ENCODE measurements at regions not wholly inside any gene's neighbourhood (a gene's known extent, or its start where the extent isn't known, plus 50 kb on each side); places are given as distances from the start of the nearest gene placed in this dataset.
A peak's percentile ranks its signal among the peaks of the same experiment; 100 is the strongest.

DNA sequence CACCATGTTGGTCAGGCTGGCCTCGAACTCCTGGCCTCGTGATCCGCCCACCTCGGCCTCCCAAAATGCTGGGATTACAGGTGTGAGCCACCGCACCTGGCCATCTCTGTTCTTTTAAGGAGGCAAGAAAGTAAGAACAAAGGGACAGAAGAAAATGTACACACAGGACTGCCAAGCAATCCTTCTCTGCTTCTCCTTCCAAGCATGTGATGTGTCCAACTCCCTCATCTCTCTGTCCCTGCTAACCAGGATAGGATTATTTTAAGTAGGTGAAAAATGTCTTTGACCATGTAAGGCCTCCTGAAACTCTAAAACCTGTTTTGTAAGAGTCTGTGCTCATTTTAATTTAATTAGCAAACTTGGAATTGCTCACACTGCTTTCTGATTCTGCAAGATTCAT, 89.3 kb upstream of the ATL2 start:
- Histone ChIP-seq H3K36me3 (no peaks in the 10 kb centered on the region), H3K9me3 (no peaks in the 10 kb centered on the region), H3K4me1 (peaks cover 0 to 90% (median 8%) of the 10 kb centered on the region in 3 donors), H3K27ac (peak overlapping the region; percentile 88 to 91 (median 90)), H3K27me3 (no peaks in the 10 kb centered on the region), H3K4me3 (no peak overlapping the region)
- peak; percentile 73 for ATAC-seq
- TF ChIP-seq POLR2AphosphoS5 (IDR thresholded peaks at IDR 0.05) = no peak
- TF ChIP-seq EP300 (IDR thresholded peaks at IDR 0.05) = no peak
- TF ChIP-seq POLR2A (IDR thresholded peaks at IDR 0.05) = no peak
- TF ChIP-seq, protein P1, sequence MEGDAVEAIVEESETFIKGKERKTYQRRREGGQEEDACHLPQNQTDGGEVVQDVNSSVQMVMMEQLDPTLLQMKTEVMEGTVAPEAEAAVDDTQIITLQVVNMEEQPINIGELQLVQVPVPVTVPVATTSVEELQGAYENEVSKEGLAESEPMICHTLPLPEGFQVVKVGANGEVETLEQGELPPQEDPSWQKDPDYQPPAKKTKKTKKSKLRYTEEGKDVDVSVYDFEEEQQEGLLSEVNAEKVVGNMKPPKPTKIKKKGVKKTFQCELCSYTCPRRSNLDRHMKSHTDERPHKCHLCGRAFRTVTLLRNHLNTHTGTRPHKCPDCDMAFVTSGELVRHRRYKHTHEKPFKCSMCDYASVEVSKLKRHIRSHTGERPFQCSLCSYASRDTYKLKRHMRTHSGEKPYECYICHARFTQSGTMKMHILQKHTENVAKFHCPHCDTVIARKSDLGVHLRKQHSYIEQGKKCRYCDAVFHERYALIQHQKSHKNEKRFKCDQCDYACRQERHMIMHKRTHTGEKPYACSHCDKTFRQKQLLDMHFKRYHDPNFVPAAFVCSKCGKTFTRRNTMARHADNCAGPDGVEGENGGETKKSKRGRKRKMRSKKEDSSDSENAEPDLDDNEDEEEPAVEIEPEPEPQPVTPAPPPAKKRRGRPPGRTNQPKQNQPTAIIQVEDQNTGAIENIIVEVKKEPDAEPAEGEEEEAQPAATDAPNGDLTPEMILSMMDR (IDR thresholded peaks at IDR 0.05) = no peak
- 44 to 66% methylated on average over 4 to 5 of the region's 5 CpGs for WGBS, 2 donors (ENCODE audit: low coverage in 1 of 2)

DNA sequence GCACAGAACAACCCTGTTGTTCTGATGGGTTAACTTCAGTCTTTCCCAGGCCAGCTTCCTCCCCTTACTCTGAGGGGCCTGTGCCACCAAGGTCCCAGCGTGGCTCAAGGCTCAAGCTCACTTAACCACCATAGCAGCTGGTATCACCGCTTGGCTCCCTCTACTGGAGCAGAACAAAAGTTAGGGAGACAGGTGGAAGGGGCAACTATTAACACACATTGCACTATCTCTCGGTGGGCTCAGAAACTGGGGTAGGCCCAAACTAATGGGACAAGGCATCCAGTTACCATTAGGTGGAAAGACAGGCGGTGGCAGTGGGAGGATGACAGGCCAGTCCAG, 88.7 kb upstream of the ATL2 start:
- H3K4me1 ChIP-seq = peaks cover 0 to 95% (median 8%) of the 10 kb centered on the region in 3 donors
- H3K4me3 ChIP-seq = no peak overlapping the region
- no peaks in the 10 kb centered on the region for H3K36me3 ChIP-seq
- no peak for TF ChIP-seq POLR2AphosphoS5 (IDR thresholded peaks at IDR 0.05)
- TF ChIP-seq, protein P1 (IDR thresholded peaks at IDR 0.05) = peak in 3 of 4 experiments; percentile 12 to 38 (median 23)
- TF ChIP-seq POLR2A (IDR thresholded peaks at IDR 0.05) = no peak
- no peak for TF ChIP-seq EP300 (IDR thresholded peaks at IDR 0.05)
- no peaks in the 10 kb centered on the region for H3K9me3 ChIP-seq
- no peak for ATAC-seq
- H3K27me3 ChIP-seq = no peaks in the 10 kb centered on the region
- H3K27ac ChIP-seq = peak overlapping the region; percentile 88 to 91 (median 90)
- 64 to 65% methylated on average over 2 to 3 of the region's 4 CpGs for WGBS, 2 donors (ENCODE audit: low coverage in 1 of 2)

DNA sequence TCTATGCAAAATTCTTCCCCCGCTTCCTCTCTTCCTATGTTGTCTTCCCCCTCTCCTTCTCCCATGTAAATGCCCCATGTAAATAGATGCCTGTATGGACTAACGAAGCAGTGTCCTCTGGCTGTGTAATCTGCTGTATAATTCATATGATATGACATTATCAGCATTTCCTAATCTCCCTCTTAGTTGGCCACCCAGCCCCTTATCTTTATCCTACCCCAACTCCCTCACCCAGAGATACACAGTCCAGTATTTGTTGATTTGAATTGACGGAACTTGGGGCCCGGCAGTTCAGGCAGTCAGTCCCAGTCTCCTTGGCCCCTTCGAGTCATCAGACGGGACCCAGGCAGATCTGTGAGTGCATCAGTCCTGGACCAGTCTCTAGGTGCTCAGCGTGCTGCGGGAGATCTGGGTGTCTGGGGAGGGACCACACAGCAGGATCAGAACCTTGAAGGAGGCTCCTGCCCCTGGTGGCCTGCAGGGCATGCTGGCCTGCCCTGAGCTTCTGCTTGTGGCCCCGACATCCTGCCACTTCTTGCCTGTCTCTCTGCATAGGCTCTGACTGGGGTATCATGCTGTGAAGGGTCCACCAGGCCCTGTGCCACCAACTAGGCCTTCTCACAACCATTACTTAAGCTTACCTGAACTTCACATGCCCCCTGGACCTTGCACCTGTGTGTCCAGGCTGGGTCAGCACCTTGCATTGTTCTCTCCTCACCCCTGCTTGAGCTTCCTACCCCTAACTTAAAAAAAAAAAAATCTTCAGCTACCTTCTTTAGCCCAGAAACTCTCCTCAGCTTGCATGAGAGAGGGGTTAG, 88.1 kb upstream of the ATL2 start:
- Histone ChIP-seq H3K4me1 (peaks cover 0 to 89% (median 8%) of the 10 kb centered on the region in 3 donors), H3K36me3 (no peaks in the 10 kb centered on the region), H3K4me3 (no peak overlapping the region), H3K27me3 (no peaks in the 10 kb centered on the region), H3K27ac (peak overlapping the region; percentile 88 to 91 (median 90)), H3K9me3 (no peaks in the 10 kb centered on the region)
- ATAC-seq = no peak
- TF ChIP-seq, protein P1 (IDR thresholded peaks at IDR 0.05) = no peak
- TF ChIP-seq POLR2AphosphoS5 (IDR thresholded peaks at IDR 0.05) = no peak
- TF ChIP-seq POLR2A (IDR thresholded peaks at IDR 0.05) = no peak
- no peak for TF ChIP-seq EP300 (IDR thresholded peaks at IDR 0.05)
- 72 to 100% methylated on average over 2 to 7 of the region's 9 CpGs for WGBS, 2 donors (ENCODE audit: low coverage in 1 of 2)

DNA sequence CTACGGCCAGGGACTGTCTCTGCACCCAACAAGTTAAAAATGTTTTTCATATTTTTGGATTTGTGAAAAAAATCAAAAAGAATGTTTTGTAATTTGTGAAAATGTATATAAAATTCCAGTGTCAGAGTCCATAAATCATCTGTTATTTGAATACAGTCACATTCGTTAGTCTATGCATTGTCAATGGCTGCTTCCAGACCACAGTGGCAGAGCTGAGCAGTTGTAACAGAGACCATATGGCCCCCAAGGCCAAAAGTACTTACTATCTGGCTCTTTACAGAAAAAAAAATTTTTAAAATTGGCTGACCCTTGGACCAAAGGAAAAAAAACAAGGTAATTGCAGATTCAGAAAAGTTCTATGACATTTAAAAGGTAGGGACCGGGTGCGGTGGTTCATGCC, 86.7 kb upstream of the ATL2 start:
- H3K9me3 ChIP-seq = no peaks in the 10 kb centered on the region
- peaks cover 0 to 74% (median 8%) of the 10 kb centered on the region in 3 donors for H3K4me1 ChIP-seq
- TF ChIP-seq POLR2A (IDR thresholded peaks at IDR 0.05) (no peak), POLR2AphosphoS5 (IDR thresholded peaks at IDR 0.05) (no peak), EP300 (IDR thresholded peaks at IDR 0.05) (no peak)
- TF ChIP-seq, protein P1 (IDR thresholded peaks at IDR 0.05) = no peak
- H3K36me3 ChIP-seq = no peaks in the 10 kb centered on the region
- no peak overlapping the region for H3K4me3 ChIP-seq
- no peaks in the 10 kb centered on the region for H3K27me3 ChIP-seq
- peak overlapping the region in 3 of 4 donors; percentile 88 to 90 (median 89) for H3K27ac ChIP-seq
- ATAC-seq = no peak
- 50 to 86% methylated on average over 1 to 4 of the region's 4 CpGs for WGBS, 2 donors (ENCODE audit: low coverage in 1 of 2)

Data from gastroesophageal sphincter (tissue), 4 donors.